BJ (cell line): ENCODE measurements at regions not wholly inside any gene's neighbourhood (a gene's known extent, or its start where the extent isn't known, plus 50 kb on each side); places are given as distances from the start of the nearest gene placed in this dataset.

ENCODE experiments used
- CTCF ChIA-PET: fragments of 350-600 bp; formaldehyde crosslinking; extraction: SDS; loops from one replicate; lab custom pipeline; 2021; ENCODE audit warnings: antibody characterized with exemption, inconsistent platforms; lab: Yijun Ruan, JAX
- POLR2A ChIA-PET: fragments of 300-600 bp; sonication (Branson Sonifier 250); formaldehyde crosslinking; extraction: SDS; loops from one replicate; lab custom pipeline; 2021; ENCODE audit warnings: antibody characterized with exemption; lab: Charles Lee
- DNase-seq: peaks from one replicate; pipeline ENCODE4 v3.0.0-alpha.2; 2011; ENCODE audit warnings: low read depth
- H3K27me3 ChIP-seq: 2 replicates; pipeline ENCODE4 v1.6.0; 2011; ENCODE audit warnings: low read length; ENCODE audit not compliant: control insufficient read depth, insufficient read depth
- H3K36me3 ChIP-seq: 2 replicates; pipeline ENCODE4 v1.5.1; 2011; ENCODE audit warnings: low read length; ENCODE audit not compliant: control insufficient read depth, insufficient read depth
- H3K4me3 ChIP-seq: 2 replicates; pipeline ENCODE4 v1.5.1; 2011; ENCODE audit warnings: low read depth, mild to moderate bottlenecking, control low read depth, low read length
- TF ChIP-seq, protein P1 (sequence below): IDR thresholded peaks from 2 replicates; pipeline ENCODE4 v1.5.1; 2011; ENCODE audit warnings: low read depth, mild to moderate bottlenecking, control low read depth, inconsistent platforms, low read length, moderate library complexity; ENCODE audit not compliant: insufficient read depth

DNA sequence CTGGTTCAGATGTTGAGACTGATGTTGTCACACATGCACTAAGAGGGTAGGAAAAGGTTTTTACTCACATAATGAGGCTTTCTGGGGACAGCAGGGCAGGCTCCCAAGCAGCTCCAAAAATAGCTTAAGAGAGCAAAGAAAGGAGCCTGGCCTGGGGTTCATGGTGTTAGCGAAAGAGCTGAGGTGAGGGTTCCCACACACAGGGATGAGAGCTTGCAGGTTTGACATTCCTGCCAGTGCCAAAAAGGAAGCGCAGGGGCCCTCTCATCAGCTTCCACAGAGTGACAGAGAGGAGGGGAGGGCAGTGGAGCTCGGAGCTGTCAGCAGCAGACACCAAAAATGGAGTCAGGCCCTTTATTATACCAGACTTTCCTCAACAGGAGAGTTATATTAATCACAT lies 65.5 kb upstream of the FAM216B start:
- Histone ChIP-seq H3K27me3 (no peaks in the 10 kb centered on the region), H3K36me3 (no peaks in the 10 kb centered on the region), H3K4me3 (no peak overlapping the region)
- no peak for DNase-seq
- POLR2A ChIA-PET: no interaction called here
- TF ChIP-seq, protein P1, sequence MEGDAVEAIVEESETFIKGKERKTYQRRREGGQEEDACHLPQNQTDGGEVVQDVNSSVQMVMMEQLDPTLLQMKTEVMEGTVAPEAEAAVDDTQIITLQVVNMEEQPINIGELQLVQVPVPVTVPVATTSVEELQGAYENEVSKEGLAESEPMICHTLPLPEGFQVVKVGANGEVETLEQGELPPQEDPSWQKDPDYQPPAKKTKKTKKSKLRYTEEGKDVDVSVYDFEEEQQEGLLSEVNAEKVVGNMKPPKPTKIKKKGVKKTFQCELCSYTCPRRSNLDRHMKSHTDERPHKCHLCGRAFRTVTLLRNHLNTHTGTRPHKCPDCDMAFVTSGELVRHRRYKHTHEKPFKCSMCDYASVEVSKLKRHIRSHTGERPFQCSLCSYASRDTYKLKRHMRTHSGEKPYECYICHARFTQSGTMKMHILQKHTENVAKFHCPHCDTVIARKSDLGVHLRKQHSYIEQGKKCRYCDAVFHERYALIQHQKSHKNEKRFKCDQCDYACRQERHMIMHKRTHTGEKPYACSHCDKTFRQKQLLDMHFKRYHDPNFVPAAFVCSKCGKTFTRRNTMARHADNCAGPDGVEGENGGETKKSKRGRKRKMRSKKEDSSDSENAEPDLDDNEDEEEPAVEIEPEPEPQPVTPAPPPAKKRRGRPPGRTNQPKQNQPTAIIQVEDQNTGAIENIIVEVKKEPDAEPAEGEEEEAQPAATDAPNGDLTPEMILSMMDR: no peak
- CTCF ChIA-PET: no interaction called here

- ChIA-PET CTCF (interaction anchor here (1.0 kb wide), 1 partner anchor 8 kb away, joined by 3 read pairs; no protein-coding TSS in a partner anchor), POLR2A (no interaction called here)
- Histone ChIP-seq H3K27me3 (no peaks in the 10 kb centered on the region), H3K36me3 (no peaks in the 10 kb centered on the region), H3K4me3 (no peak overlapping the region)
- DNase-seq: no peak
- TF ChIP-seq, protein P1: no peak
These were observed 64.2 kb upstream of the FAM216B start for GRCh38 chr13:42717176-42717575.

DNA sequence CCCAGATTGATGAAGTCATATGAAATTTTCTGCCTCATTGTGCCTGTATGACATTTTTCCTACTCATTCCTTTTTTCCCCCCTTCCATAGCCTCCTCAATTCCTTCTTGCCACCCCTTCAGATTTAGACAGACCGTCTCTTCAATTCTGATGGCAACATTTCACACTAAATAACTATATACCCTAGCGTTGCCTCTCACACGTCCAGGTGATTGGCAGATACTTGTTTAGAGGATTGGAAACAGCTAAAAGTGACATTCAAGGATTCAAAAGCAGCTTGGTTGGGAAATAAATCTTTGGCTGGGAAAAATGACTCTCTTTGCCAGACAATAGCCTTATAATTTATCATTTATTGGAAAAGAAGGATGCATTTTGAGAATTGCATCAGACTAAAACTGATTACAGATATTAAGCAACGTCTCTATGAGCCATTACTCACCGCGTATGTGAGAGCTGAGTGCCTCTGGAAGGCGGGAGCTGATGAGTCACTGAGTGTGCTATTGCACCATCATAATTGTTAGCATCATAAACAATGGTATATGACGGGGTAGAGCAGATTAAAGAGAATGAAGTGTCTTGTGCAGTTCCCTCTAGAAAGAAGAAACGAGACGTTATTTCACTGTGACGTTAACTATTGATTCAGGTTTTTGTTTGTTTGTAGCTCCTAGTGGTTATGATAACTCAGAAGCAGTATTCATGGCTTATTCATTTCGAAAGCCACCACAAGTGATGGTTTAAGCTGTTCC lies 61.1 kb upstream of the FAM216B start:
- ChIA-PET CTCF (interaction anchor here (0.7 to 0.9 kb wide), 2 partner anchors 16 to 57 kb away, joined by 3 to 4 read pairs; no protein-coding TSS in a partner anchor), POLR2A (no interaction called here)
- Histone ChIP-seq H3K27me3 (no peaks in the 10 kb centered on the region), H3K4me3 (no peak overlapping the region), H3K36me3 (no peaks in the 10 kb centered on the region)
- TF ChIP-seq, protein P1: no peak
- peak; percentile 94 for DNase-seq

DNA sequence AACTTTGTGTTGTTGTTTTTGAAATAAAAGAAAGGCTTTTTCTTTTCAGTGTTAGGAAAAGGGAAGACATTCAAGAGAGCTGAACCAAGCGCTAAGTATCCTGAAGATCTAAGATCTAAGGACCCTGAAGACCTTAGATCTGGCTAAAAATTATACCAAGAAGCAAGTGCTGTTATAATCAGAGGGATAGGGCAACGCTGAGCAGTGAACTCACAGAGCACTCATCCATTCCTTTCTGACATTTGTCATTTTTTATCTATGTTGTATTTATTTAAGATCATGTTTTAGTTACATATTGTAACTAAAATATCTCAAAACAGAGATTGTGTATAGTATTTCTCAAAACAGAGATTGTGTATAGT lies 60.5 kb upstream of the FAM216B start:
- ChIA-PET POLR2A (no interaction called here), CTCF (interaction anchor here (0.9 kb wide), 1 partner anchor 16 kb away, joined by 3 read pairs; no protein-coding TSS in a partner anchor)
- TF ChIP-seq, protein P1: no peak
- no peaks in the 10 kb centered on the region for H3K27me3 ChIP-seq
- no peak for DNase-seq
- no peaks in the 10 kb centered on the region for H3K36me3 ChIP-seq
- H3K4me3 ChIP-seq: no peak overlapping the region

DNA sequence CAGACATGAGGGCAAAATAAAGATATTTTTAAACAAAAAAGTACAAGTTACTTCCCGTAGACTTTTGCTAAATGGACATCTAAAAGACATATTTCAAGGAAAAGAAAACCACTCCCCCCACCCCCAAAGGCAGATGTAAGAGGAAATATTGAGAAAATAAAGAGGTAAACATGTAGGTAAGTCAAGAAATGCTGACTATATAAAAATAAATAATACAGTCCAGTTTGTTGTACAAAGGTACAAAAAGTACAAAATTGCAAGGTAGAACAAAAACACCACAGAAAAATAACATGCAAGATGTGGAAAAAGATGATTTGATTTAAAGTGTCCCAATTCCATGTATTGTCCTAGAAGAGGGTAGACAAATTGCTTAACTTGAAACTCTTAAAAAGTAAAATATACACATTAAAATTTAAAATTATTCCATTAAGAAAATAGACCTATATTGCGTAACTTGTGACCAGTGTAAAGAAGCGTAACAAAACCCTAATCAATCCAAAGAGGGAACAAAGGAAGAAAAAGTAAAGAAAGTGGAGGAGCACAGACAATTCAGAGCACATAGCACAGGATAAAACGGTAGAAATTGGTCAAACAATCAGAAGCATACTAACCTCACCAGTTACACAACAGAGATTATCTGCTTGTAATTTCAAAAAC lies 58.4 kb upstream of the FAM216B start:
- TF ChIP-seq, protein P1: no peak
- Histone ChIP-seq H3K27me3 (no peaks in the 10 kb centered on the region), H3K4me3 (no peak overlapping the region), H3K36me3 (no peaks in the 10 kb centered on the region)
- ChIA-PET CTCF (no interaction called here), POLR2A (no interaction called here)
- no peak for DNase-seq
